Cardiac fibroblast (primary cell): ENCODE measurements at regions not wholly inside any gene's neighbourhood (a gene's known extent, or its start where the extent isn't known, plus 50 kb on each side); places are given as distances from the start of the nearest gene placed in this dataset.

Experiments used
- DNase-seq, 2 donors: peaks; one replicate each; pipeline versions ENCODE4 v3.0.0 to v3.0.0-alpha.2; 2010; ENCODE audit warnings: low read depth in 2 of 2
- H3K4me3 ChIP-seq, 2 donors: replicated peaks in 1 of 2; 1 replicate in 1 of 2; 2 replicates in 1 of 2; pipeline ENCODE4 v1.5.1; 2011; ENCODE audit warnings: low read depth in 2 of 2, low read length in 2 of 2, mild to moderate bottlenecking in 2 of 2, moderate library complexity in 1 of 2
- TF ChIP-seq, protein P1 (sequence below): IDR thresholded peaks from one replicate; pipeline ENCODE4 v1.5.1; 2011; ENCODE audit warnings: low read depth, mild to moderate bottlenecking, low read length, inconsistent platforms

DNA sequence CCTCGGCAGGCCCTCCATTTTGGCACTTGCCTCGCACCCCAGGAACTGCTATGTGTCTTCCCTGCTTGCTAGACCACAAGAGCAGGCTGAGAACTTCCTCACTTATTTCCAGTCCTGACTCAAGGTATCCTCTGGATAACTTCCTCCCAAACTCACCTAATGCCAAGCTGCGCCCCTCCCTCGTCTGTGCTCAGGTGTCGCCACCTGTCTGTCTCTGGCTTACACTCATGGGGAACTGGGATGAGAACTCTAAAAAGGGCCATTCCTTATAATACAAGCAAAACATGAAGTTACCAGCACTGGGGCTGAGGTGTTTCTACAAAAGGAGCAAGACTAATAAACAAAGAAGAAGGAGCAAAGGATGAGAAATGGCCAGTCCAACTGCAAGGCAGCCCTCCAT lies 191.5 kb upstream of the RMP24 start:
- TF ChIP-seq, protein P1, sequence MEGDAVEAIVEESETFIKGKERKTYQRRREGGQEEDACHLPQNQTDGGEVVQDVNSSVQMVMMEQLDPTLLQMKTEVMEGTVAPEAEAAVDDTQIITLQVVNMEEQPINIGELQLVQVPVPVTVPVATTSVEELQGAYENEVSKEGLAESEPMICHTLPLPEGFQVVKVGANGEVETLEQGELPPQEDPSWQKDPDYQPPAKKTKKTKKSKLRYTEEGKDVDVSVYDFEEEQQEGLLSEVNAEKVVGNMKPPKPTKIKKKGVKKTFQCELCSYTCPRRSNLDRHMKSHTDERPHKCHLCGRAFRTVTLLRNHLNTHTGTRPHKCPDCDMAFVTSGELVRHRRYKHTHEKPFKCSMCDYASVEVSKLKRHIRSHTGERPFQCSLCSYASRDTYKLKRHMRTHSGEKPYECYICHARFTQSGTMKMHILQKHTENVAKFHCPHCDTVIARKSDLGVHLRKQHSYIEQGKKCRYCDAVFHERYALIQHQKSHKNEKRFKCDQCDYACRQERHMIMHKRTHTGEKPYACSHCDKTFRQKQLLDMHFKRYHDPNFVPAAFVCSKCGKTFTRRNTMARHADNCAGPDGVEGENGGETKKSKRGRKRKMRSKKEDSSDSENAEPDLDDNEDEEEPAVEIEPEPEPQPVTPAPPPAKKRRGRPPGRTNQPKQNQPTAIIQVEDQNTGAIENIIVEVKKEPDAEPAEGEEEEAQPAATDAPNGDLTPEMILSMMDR: no peak
- no peak for DNase-seq

DNA sequence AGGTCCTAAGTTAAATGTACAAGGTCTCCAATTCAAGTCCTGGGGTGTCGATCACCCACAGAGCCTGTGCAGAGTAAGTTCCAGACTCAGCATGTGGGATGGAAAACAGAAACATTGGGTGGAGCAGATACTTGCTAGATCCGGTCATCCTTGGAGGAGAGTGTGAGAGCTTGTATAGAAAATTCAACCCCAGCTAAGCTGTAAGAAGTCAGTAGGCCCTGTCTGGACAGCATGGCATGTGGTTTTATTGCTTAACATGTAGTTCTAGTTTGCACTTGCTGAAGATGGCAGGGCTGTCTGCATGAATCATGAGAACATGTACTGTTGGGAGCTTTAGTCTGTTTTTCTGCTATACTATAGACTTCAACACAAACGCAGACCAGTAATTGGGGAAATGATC lies 189.6 kb upstream of the RMP24 start:
- TF ChIP-seq, protein P1: no peak
- no peak for DNase-seq
- H3K4me3 ChIP-seq: no peak overlapping the region

More for the DNA sequence above, 191.5 kb upstream of the RMP24 start:
- H3K4me3 ChIP-seq: no peak overlapping the region

DNA sequence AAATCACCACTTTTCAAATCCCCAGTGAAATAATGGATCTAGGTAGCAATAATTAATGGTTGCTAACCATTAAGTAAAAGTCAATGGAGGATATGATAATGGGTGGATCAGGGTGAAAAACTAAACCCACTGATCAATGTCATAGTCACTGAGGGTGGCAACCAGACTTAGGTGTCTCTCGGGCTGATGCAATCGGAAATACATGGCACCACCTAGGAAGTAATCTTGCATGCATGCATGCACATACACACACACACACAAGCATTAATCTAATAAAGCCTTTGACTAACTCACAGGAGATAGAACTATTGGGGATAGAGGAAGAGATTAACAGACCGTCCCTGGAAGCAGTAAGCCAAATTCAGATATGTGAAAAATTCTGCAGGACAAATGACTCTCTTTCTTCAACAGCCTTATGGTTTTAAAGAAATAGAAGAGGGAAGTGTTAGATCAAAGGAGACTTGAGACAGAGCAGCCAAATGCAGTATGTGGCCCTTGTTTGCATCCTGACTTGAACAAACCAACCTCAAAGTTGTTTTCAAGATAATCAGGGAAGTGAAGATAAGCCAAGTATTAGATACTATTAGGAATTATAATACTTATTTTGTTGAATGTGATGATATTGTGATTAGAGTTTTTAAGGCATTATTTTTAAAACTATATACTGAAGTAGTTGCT lies 186.0 kb upstream of the RMP24 start:
- TF ChIP-seq, protein P1: no peak
- no peak for DNase-seq
- no peak overlapping the region for H3K4me3 ChIP-seq

DNA sequence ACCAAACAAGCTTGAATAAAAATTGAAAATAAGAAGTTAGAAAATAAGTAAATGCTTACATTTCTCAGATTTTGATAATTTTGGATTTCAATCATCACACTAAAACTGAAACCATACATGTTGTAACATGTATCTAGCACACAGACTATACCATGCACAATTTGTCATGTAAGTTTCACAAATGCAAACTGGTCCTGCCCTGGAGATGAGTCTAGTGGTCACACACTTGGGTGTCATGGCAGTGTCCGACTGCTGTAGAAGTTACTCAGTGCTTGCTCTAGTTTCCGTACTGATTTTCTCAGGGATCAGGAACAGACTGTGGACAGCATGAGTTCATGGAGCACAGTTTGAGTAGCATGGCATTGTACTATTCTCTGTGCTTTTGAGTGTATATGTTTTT lies 182.9 kb upstream of the RMP24 start:
- DNase-seq: no peak
- TF ChIP-seq, protein P1: no peak
- no peak overlapping the region for H3K4me3 ChIP-seq

DNA sequence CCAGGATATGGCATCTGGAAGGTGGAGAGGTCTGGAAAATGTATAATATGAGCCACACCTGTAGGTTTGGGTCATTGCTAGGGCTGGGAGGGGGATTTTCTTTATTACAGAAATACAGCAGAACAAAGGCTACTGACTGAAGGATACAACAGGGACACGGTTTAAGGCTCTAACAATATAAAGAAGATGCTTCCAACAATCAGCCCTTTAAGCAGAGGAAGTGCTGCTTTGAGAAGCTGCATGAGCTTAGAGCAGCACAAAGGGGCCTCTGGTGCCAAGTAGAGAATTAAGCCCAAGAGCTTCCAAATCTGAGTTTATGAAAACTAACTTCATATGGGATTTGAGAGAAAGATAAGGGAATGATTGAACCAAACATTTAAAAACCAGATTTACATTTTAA lies 174.5 kb upstream of the RMP24 start:
- TF ChIP-seq, protein P1: no peak
- H3K4me3 ChIP-seq: no peak overlapping the region
- no peak for DNase-seq

DNA sequence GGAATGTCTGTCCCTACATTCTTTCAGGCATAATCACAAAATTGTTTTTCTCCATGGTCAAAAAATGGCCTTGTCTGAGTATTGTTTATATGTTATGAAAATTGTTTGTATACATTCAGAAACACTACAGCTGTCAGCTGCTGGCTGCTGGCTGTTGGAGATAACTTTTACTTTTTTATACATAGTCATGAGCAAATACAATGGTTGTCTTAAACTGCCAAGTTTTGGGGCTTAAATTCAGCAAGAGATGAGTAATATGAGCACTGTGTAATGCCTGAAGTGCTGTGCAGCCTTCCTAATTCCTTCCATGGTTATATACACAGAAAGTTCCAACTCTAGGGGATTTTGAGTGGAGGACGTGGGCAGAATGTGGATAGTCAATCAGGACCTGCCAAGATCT lies 168.9 kb upstream of the RMP24 start:
- DNase-seq: peak in 1 of 2 donors; percentile 45
- TF ChIP-seq, protein P1: no peak
- H3K4me3 ChIP-seq: no peak overlapping the region

DNA sequence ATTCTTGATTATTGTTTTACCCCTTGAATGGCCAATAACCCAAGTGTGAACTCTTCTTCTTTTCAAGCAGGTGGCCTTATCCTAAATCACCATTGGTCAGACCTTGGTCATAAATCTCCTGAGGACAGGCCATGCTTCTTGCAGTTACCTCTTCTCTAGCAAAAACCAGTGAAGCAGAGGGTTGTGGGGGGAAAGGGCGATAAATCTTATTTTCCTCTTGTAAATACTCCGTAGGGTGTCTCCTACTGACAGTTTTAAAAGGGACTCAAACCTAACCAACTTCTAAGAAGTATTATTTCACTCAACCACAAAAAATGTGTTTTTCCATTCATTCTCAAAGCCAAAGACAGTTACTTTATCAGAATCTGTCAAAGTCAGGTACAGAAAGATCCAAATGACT lies 168.1 kb upstream of the RMP24 start:
- no peak overlapping the region for H3K4me3 ChIP-seq
- no peak for DNase-seq
- TF ChIP-seq, protein P1: no peak
